ENCODE measurements at regions not wholly inside any gene's neighbourhood (a gene's known extent, or its start where the extent isn't known, plus 50 kb on each side); places are given as distances from the start of the nearest gene placed in this dataset.
"Not testable (repeated sequence)": the region's sequence is repeated elsewhere in the genome, so short reads cannot be mapped to it uniquely, and the experiment has no call there.

DNA sequence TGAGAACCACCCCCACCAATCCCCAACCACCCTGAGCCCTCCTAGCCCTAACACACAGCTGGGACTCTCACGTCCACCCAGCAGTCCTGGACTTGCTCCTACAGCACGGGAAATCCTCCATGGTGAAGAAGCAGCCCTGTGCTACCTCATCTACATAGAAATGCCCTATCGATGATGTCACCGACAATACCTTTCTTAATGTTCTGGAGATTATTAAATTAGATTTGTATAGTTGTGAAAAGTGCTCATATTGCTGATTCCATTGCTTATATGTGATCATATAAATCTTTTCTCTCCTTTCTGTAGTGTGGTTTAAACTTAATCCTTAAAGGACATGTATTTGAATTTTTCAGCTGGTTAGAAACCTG, 97.1 kb downstream of the PPIAL4G start:
- not testable (repeated sequence) for DNase-seq (ENCODE audit: low read depth)

DNA sequence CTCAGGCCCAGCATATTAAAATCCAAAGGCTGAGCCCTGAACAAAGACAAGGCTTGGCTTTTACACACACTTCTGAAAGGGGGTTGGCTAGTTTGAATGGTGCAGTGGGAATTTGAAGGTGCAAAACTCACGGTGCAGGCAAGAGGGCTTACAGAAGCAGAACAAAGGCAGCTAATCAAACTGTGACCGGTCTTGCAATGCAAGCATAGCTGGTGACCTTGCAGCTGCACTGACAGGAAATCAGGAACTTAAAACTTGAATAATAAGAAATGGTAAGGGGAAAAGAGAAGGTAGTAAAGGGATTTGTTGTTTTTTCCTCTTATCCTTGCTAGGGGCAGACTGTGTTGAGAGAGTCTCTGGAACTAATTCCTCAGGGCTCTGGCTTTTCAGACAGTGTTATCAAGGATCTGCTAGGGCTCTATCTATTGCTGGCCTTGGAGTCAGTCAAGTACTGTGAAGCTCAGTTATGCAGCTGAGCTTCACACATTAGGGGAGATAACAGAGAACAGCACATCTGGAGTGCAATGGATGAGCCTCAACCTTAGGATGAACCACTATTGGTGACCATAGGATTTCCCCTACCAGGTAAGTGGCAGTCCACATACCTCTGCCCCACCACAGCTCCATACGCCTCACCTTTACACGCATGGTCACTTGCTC, 97.6 kb downstream of the PPIAL4G start:
- no peak for DNase-seq (ENCODE audit: low read depth)

DNA sequence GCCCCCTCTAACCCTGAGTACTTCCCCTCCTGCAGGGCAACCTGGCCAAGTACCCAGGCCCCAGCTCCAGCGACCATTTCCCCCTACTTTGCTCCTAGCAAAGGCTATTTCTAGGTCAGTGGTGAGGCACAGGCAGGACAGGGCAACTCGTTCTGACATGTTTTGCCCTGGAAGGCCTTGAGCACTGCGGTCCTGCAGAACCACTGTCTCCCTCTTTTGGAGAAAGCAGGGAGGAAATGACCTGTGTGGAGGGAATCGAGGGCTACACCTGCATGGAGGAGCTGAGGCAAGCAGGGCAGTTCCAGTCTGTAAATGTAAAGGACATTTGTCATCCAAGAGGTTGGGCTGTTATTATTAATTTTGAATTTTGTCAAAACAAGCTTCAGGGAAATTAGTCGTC, 99.1 kb downstream of the PPIAL4G start:
- DNase-seq (ENCODE audit: low read depth) = no peak

DNA sequence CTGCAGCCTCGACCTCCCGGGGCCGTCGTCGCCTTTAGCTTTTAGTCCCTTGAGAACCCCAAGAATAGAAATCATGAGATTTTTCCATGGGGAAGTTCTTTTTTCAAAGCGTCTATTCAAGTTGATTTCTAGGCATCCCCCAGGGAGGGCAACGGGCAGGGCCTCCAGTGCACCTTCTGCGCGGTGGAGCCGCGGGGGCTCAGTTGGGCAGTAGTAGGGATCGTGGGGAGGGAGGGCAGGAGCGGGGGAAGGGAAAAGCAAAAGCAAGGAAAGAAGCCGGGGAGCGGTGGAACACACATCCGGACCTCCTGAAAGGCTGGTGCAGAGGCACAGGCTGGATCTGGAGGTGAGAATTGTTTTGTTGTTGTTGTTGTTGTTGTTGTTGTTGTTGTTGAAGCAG, 103.4 kb downstream of the PPIAL4G start:
- DNase-seq (ENCODE audit: low read depth) = no peak

DNA sequence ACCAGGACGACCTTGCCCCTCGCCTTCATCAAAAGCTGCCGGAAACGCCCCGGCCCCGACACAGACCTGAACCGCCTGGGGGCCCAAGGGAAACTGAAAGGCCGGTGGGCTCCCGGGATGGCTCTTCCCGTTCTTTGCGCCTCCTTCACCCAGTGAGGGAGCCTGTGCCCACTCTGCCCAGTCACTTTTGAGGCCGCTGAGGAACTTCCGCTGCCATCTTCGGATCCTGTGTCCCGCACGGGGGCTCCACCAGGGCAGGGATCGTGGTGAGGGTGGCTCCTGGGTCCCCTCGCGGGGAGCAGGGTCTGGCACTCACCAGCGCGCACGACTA, 104.0 kb downstream of the PPIAL4G start:
- DNase-seq (ENCODE audit: low read depth) = no peak

DNA sequence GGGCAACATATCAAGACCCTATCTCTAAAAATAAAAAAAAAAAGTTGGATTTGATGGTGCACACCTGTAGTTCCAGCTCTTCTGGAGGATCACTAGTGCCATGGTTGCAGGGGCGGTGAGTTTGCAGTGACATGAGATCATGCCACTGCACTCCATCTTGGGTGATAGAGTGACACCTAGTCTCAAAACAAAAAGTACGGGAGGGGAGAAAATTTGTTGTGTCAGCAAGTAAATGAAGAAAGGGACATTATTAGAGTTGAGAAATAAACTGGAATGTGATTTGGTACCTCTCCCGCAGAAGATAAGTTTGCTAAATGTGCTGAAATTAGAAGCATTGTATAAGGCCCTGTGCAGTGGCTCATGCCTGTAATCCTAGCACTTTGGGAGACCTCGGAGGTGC, 105.1 kb downstream of the PPIAL4G start:
- DNase-seq (ENCODE audit: low read depth) = not testable (repeated sequence)

DNA sequence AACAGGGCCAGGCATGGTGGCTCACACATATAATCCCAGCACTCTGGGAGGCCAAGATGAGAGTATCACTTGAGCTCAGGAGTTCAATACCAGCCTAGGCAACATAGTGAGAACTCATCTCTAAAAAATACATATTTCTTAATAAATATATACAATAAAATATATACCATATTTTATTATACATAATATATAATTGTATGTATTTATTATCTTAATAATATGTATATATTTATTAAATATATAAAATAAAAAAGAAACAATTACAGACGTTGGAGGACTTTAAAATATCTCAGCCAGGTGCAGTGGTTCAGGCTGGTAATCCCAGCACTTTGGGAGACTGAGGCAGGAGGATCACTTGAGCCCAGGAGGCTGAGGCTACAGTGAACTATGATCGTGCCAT, 106.1 kb downstream of the PPIAL4G start:
- not testable (repeated sequence) for DNase-seq (ENCODE audit: low read depth)

DNA sequence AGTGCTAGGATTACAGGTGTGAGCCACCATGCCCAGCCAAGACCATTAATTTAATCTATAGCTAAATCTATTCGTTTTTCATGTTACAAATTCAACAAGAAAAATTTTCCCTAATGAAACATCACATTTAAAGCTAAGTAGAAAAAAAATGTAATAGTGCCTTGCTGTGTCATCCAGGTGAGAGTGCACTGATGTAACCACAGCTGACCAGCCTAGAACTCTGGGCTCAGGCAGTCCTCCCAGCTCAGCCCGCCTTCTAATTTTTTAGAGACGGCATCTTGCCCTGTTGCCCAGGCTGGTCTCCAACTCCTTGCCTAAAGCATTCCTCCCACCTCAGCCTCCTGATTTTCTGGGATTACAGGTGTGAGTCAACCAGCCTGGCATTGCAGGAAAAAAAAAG, 109.0 kb downstream of the PPIAL4G start:
- no peak for DNase-seq (ENCODE audit: low read depth)

DNA sequence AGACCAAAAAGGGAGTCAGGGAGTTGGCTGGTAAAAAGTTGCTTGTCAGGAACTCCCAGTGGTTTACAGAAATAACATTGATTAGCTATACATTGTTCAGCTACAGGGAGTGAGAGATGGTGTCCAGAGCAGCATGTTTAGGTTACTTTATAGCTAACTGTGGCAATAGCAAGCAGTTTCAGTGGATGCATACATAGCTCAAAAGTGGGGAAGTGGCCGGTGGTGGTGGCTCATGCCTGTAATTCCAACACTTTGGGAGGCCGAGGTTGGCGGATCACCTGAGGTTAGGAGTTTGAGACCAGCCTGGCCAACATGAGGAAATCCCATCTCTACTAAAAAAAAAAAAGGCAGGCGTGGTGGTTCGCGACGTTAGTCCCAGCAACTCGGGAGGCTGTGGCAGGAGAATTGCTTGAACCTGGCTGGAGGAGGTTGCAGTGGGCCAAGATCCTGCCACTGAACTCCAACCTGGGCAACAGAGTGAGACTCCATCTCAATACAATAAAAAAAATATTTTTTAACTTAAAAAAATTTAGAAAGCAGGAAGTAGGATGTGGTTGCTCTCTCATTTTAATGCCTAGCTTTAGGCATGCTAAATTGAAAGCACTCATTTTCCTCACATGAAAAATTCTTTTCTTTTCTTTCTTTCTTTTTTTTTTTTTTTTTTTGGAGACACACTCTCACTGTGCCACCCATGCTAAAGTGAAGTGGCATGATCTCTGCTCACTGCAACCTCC, 109.7 kb downstream of the PPIAL4G start:
- no peak for DNase-seq (ENCODE audit: low read depth)

DNA sequence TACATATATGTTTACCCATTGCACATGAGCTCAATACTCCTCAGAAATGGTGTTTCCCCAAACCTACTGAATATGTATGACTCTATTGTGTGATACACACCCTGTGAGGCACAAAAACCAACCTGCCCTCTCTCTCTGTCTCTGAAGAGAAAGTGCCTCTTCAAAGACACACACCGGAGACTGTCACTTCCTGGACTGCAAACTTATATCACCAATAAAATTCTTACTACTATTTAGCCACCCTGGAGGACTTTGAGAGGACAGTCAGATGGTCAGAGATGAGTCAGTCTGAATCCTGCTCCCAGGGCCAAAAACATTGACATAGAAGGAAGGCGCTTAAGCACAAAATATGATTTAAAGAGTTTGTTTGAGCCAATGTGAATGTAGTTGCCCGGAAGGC, 110.4 kb downstream of the PPIAL4G start:
- DNase-seq (ENCODE audit: low read depth) = no peak

DNA sequence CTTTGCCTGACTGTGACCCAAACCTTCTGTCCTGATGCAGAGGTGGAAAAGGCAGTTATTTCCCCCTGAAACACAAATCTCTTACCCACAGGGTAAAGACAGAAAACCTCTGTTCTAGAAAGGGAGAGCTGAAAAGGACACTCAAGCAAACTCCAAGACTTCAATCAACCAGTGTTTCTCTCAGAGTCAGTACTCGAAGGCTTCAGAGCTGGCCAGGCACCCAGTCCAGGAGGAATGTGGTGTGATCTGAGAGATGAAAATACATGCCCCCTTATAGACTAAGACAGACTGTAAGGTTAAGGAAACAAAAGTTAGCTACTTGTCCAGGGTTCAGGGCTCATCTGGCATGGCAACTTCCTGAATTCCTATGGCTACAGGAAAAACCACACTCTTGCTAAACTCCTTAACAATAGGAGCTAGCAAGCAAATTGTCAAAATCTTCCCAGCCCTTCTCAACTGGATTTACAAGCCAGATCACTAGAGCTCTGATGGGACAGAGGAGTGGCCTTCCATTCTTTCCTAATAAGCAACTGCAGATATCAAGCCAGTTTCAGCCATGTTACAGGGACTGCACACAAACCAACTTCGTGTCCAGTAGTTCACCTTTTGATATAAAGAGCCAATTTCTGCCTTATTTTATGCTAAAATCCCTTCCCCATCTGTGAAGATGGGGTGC, 110.9 kb downstream of the PPIAL4G start:
- DNase-seq (ENCODE audit: low read depth) = not testable (repeated sequence)

DNA sequence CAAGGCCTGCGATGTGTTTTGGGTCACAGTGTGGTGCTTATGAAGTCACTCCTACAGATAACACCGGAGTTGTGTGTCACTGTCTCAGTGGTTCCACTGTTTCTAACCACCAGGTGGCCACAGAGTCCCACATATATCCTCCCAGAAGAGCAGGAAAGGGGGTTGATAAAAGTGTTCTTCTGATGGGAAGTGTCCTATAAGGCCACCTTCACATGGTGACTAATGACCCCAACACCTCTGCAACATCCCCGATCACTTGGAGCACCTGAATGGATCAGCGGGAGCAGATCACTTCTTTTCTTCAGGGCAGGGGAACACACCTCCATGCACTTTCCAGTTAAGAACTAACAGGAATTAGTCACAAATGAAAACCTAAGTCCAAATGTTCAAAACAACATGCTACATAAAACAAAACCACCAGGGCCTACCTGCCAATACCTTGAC, 111.5 kb downstream of the PPIAL4G start:
- DNase-seq (ENCODE audit: low read depth) = not testable (repeated sequence)

DNA sequence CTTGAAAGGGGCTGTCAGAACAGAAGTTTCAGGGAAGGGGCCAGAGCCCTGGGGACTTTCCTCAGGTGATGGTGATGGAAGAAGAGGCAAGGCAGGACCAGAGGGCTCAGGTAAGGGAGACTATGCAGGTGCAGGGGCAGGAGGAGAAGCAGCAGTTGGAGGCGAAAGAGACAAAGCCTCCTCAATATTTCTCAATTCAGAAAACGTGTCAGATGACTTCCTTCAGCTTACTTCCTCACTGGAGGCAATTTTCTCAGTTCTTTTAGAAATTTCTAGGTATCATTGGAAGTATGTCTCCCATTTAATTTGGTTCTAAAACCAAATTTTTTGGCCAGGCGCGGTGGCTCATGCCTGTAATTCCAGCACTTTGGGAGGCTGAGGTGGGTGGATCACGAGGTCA, 112.4 kb downstream of the PPIAL4G start:
- not testable (repeated sequence) for DNase-seq (ENCODE audit: low read depth)

DNA sequence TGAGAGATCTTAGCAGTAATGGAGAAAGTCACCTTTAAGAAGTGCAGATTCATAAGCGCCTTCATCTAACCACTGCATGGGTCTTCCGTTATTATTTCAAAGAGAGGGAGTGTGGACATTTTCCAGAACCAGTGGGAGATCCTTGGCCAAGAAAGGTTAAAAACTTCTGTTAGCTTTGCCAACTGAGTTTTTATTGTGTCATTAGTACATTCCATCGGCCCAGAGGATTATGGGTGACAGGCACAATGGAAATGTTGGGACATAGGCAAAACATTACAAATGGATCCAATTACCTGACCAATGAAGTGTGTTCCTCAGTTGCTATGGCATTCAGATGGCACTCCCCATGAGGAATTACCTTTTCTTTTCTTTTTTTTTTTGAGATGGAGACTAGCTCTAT, 115.5 kb downstream of the PPIAL4G start:
- no peak for DNase-seq (ENCODE audit: low read depth)

DNA sequence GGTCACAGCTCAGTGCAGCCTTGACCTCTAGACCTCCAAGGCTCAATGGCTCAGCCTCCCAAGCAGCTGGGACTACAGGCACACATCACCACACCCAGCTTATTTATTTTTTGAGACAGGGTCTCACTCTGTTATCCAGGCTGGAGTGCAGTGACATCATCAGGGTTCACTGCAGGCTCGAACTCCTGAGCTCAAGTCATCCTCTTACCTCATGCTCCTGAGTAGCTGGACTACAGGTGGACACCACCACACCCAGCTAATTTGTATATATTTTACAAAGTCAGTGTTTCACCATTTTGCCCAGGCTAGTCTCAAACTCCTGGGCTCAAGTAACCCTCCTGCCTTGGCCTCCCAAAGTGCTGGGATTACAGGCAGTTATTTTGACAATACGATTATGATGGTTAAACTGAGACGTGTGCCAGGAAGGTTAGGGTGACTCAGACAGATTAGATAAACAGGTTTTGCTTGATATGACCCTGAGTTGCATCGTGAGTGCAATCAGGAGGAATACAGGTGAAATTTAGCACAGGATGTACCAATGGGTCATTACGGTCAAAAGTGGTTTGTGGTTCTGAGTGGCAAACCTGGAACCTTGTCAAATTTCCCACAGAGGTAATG, 116.9 kb downstream of the PPIAL4G start:
- not testable (repeated sequence) for DNase-seq (ENCODE audit: low read depth)

DNA sequence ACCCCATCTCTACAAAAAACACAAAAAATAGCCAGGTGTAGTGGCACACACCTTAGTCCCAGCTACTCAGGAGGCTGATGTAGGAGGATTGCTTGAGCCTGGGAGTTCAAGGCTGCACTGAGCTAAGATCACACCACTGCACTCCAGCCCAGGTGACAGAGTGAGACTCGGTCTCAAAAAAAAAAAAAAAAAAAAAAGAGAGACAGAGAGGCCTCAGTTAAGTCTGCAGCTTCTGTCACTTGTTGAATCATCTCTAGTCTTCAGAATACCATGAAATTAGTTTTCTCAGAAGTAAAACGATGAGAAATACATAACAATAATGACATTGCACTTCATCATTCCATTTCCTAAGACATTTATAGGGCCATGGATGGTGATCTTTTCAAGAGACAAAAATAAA, 118.0 kb downstream of the PPIAL4G start:
- DNase-seq (ENCODE audit: low read depth) = not testable (repeated sequence)

DNA sequence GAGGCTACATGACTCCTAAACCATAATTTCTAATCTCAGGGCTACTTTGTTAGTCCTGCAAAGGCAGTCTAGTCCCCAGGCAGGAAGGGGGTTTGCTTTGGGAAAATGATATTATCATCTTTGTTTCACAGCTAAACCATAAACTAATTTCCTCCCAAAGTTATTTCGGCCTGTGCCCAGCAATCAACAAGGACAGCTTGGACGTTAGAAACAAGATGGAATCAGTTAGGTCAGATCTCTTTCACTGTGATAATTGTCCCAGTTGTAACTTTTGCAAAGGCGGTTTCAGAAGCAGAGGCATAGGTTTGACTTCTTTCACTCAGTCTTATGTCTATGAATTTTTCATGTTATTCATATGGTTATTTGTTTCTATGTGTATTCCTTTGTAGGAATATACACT, 119.1 kb downstream of the PPIAL4G start:
- DNase-seq (ENCODE audit: low read depth) = not testable (repeated sequence)

DNA sequence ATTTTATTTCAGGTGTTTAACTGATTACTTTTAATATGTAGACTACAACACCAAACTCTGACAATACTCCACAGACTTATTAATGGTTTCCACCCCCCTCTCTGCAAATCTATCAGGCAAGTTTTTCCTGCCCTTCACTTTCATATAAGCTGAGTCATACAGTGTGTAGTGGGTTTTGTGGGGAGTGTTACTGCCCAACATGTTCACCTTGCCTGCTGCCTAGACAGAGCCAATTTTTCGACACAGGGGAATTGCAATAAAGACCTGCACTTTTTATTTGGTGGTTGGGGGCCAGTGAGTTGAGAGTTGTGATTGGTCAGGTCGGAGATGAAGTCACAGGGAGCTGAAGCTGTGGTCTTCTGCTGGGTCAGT, 119.7 kb downstream of the PPIAL4G start:
- no peak for DNase-seq (ENCODE audit: low read depth)

DNA sequence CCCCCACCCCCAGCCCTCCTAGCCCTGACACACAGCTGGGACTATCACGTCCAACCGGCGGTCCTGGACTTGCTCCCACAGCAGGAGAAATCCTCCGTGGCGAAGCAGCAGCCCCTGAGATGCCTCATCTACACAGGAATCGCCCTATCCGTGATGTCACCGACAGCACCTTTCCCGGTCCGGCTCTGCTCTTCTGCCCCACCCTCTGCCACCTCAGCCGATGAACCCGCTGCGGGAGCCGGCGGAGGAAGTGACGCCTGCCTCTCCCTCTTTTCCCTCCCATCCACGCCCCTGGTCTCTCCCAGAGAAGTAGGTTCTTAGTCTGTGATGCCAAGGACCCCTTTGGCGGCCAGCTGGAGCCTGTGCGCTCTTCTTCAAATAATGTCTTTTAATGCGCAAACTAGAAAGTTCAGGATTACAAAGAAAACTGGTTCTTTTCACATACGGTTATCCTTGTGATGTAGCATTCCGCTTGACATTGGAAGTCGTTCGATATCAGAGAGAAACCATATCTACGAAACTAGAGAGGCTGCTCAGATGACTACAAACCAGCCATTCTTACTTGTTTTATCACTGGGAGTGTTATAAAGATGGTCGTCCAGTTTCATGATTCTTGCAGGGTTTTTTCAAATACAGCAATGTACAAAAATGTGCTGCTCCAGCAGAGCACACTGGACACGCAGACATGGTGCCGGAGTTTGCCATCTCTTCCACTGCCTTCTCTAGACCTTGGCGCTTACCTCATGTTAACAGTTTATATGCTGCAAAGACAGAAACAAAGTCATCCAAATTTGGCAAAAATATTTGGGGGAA, 120.3 kb downstream of the PPIAL4G start:
- DNase-seq (ENCODE audit: low read depth) = peak; percentile 27

DNA sequence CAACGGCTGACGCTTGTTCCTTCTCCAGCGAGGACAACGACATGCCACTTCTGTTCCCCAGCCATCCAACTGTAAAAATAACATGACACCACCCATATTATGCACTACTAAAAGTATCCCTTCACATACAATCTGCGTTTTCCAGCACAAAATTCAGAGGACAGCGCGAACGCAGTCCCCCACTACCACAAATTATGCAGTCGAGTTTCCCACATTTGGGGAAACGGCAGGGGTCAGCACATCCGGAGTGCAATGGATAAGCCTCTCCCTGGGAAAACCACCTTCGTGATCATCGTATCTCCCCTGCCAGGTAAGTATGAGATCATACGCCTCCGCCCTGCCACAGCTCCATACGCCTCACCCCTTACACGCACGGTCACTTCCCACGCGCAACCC, 120.9 kb downstream of the PPIAL4G start:
- no peak for DNase-seq (ENCODE audit: low read depth)

DNA sequence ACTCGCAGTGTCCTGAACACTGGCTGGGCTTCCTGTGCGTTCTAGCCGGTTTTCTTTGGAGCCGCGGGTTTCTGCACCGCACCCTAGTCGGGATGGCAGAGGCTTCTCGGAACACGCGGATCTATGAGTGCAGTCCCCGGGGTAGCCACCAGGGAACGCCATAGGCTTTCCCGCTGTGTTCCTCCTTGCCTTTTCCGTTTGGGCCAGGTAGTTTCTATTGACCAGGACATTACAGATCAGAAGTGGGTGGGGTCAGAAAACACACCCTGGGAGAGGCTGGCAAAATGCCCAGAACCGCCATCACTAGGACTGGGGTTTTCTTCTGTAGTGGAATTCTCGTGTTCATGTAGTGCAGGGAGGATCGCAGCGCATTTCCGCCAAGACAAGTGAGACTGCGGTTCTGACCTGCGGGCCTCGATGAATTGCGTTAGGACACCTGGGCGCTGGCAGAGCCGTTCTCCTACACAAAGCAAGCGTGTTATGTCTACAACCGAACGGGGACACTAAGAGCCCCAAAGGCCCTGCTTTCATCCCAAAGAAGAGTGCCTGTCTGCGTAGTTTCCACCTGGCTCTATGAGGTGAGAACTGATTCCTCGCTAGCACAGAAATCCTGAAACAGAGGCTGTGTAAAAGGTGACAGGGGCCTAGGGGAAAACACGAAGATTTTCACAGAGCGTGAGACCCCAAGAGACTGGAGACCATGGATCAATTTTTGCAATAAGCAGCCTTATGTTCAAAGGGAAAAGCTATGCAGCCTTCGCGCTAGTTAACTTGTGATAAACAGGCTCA, 121.5 kb downstream of the PPIAL4G start:
- DNase-seq (ENCODE audit: low read depth) = not testable (repeated sequence)

Measured in stimulated activated CD8-positive, alpha-beta memory T cell treated with anti-CD3 and anti-CD28 coated beads, Interleukin-7, amount 100 ng/mL, for 24 hours (primary cell).